Effector CD8-positive, alpha-beta T cell (primary cell): ENCODE measurements at regions not wholly inside any gene's neighbourhood (a gene's known extent, or its start where the extent isn't known, plus 50 kb on each side); places are given as distances from the start of the nearest gene placed in this dataset.

Experiments used
- DNase-seq: peaks from one replicate; lab custom pipeline; 2025; lab: John Stamatoyannopoulos, UW

DNA sequence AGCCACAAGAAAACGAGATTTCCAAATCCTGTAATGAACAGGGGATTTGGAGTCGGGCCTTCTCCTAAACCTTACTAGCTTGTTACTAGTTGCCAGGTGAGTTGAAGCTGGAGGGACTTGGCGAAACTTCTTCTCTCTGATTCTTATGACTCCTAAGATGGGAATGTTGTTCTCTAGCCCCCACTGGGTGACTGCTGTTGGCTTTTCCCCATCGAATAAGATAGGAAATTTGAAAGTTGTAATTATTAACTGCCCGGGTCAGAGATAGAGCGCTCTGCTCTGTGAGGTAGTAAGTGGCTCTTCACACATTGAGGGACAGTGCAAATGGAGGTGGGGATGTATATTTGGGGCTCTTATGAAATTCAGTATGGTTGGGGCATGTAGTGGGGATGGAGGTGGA is 111.2 kb upstream of the MBNL2 start:
- no peak for DNase-seq

DNA sequence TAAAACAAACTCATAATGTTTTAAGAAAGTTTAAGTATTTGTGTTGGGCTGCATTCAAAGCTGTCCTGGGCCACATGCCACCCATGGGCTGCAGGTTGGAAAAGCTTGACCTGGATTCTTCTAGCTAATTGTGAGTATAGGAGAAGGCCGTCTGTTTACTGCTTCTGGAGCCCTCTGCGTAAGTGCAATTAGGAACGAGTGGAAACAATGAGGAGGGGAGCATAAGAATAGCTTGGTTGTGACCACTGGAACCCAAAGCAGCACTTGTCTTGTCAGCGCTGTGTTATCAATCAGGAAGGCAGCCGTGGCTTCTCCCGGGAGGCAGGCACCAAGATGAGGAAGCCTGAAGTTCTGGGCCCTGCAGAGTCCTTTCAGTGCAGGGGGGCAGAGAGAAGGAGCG is 110.4 kb upstream of the MBNL2 start:
- no peak for DNase-seq

DNA sequence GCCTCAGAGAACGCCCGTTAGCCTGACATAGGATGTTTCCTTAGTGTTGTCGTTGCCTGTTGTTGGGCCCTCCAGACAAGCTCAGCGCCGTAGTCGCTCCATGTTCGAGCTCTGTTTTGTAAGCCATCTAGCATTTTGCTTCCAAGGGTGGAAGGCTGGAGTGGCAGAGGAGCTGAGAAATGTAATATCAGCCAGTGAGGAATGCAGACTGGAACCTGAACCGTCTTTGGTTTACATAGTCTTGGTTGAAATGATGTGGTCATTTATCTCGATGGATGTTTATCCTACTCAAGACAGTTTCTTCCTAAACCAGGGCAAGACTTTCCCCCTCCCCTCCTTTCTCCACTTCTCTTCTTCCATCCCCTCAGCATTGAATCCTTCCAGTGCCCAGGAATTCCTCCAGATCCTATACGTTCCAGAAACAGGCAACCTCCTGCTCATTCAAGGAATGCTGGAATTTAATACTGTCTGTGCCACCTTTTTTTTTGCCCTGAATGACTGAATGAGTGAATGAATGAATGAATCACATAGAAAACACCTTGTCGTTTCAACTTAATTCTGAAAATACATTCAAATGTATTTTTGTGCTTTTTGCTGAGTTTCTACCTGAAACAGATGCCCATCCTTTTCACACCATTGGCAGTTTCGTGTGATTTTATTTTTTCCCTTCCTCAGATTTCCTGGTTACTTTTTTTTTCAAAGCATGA is 109.5 kb upstream of the MBNL2 start:
- no peak for DNase-seq

DNA sequence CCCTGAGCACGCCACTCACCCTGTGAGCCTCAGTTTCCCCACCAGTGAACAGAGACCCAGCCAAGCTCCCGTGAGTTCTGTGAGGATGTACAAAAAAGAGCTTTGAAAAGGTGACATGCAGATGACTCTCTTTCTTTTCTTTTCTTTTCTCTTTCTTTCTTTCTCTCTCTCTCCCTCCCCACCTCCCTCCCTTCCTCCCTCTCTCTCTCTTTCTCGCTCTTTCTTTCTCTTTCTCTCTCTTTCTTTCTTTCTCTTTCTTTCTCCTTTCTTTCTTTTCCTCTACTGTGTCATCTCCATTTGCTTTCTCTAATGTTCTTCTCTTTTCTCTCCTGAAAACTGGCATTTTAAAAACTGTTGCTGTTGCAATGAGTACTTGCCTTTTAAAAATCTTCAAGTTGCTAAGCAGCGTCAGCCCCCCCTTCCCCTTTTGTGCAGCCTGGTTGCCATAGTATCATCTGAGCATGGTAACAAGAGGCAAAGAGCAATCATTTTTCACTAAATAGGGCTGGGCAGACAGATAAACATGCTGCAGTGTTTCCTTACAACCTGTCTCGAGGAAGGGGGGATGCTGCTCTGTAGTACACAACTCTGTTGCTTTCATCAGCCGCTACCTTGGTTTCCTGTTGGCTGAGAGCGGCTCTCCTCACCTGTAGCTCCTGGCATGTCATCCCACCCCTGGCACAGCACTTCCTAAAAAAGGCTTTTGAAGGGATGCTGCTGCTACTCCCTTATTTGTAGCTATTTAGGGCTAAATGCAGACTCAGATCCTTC is 108.7 kb upstream of the MBNL2 start:
- DNase-seq = no peak

DNA sequence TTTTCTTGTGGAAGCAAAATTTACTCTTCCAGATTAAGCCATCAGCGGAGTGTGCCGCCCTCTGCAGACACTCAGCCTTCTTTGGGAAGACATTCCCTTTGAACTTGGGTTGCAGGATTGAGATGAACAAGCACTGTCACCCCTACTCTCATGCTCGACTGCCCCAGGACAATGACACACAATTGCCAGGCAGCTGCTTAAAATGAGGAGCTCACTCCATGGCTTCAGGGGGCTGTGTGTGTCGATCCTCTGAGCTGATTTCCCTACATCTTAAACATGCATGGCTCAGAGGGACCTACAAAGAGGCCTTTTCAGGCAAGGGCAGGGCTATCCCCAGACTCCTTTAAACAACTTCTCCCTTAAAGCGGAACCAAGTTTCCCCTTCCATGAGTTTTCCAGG is 107.5 kb upstream of the MBNL2 start:
- no peak for DNase-seq

DNA sequence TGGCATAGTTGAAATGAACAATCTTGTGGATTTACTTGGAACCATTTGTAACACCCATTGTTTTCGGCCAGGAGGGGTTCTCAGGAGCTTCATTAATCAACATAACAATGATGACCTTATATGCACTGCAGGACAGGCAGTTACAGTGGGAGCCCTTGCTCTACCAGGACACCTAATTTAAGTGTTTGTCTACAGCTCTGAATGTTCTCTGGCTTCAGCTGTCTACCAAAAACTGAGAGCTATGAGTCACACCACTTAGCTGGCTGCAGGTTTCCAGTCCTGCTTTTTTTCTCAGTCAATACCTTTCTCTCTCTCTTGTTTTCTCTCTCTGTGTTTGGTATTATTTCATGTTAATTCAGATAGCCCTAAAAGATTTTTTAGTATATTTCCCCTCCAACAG is 105.4 kb upstream of the MBNL2 start:
- no peak for DNase-seq

DNA sequence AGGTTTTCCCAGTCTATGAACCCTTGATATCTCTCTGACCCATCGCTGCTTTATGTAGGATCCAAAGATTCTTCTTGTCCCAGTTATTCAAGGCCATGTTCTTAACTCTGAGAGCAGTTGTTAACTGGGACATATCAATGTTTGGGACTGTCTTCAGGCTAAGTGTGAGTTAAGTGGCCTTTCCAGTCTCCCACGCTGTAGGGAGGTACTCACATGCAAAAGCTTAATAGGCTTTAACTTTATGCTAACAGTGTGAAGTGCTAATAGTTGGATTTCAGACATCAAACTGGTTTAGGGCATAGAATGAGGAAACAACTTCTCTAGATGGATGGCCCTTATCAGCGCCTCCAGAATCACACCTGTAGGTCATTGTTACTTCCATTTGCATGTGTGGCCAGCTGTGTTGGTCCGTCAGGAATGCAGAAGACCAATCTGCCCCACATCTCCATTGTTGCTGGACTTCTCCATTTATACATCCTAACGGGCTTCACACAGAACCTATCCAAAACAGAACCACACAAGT is 104.7 kb upstream of the MBNL2 start:
- no peak for DNase-seq

DNA sequence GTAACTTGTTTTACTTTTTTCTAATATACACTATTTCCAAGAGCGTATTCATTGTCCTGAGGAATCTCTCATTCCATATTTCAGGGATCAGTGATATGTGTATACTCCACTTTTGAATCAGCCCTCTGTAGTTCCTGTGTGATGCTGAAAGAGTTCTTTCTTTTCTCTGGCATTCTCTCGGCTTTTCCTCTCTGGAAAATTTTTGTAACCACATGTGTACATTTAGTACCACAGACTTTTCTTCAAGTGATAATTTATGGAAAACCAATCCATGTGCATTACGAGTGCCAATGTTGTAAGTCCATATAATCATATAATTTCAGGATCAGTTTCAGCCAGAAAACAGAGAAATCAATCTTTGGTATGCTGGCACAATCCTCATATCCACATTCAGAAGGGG is 102.2 kb upstream of the MBNL2 start:
- no peak for DNase-seq

DNA sequence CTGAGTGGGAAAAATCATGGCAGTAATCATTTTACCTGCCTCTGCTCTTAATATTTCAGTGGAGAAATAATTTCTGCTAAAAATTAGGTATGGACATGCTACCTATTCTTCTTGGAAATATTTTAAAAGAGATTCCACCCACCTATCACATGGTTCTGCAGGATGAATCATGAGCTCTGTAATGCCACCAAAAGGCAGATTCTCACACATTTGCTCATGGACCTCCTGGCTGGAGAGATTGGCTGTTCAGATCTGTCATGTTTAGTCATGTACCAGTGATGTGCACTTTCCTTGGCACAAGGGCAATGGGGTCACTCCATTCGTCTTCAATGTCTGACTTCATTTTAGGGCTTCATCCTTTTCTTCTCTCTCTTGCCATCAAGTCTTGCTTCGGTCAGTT is 101.8 kb upstream of the MBNL2 start:
- no peak for DNase-seq

DNA sequence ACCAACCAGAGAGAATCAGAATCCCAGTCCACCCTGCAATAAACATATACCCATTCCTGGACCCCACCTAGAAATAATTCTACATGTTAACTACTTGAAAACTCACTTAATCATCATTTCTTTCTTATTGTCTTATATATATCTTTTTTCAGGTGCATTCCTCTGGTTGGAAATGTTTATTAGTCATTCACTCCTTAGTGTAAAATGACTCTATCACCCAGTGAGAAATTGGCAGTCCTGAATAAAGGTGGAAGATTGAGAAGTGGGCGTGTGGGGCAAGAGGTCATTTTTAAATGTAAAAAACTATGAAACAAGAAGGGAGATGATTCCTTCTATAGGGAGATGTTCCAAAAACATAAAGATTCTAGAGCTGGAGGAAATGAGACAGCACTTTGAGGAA is 101.2 kb upstream of the MBNL2 start:
- DNase-seq = no peak

DNA sequence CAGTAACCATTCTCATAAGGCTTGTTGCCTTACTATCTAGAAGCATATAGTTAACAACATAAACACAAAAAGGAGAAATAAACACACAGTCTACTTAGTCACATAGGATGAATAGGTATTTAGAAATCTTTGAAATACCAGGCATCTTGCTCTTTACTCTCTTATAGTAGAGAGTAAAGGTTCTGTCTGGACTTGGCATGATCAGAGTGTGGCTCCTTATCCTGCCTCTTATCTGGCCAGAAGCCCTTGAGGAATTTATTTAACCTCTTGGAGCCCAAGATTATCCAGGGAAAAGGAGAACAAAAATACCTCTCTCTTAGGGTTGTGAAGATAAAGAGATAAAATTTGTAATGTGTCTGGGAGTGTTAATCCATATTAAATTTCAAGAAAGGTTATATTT is 100.2 kb upstream of the MBNL2 start:
- DNase-seq = no peak

DNA sequence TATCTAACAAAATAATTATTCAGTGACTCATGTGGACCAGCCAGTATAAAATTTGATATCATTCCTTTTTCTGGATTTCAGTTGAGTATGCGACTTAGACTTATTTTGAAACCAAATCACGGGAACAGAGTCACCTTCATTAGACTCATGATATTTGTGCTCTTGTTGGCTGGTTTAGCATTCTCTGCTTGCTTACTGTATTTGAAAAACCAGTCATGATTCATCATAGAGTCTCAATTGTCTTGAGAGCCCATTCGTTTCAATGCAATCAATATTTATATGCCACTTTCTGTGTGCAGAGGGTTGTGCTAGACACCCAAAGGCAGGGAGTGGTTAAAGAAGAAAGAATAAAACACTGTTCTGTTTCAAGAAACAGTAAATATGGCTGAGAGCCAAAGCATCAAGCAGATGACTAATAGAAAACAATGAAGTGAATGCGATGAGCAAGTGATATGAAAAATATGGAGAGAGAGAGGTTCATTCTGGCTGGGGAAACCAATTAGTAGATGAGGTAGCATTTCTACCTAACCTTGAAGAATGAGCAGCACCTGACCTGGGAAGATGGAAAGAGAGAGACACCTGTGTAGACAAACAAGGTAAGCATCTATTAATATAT is 99.6 kb upstream of the MBNL2 start:
- no peak for DNase-seq

DNA sequence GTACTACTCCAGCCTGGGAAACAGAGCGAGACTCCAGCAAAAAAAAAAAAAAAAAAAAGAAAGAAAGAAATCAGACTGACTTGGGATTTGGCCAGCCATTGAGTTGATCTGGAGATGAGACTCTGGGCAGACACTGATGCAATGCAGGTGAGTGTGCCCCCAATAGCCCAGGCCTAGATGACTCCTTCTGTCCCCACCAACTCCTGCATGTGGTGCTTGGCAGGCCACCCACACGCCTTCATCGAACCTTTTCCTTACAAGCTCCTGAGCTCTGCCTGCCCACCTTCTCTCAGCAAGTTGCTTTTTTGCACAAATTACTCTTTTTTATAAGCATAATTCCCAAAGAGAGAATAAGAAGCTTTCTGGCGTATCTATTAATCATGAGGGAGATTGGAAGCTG is 97.9 kb upstream of the MBNL2 start:
- DNase-seq = no peak

DNA sequence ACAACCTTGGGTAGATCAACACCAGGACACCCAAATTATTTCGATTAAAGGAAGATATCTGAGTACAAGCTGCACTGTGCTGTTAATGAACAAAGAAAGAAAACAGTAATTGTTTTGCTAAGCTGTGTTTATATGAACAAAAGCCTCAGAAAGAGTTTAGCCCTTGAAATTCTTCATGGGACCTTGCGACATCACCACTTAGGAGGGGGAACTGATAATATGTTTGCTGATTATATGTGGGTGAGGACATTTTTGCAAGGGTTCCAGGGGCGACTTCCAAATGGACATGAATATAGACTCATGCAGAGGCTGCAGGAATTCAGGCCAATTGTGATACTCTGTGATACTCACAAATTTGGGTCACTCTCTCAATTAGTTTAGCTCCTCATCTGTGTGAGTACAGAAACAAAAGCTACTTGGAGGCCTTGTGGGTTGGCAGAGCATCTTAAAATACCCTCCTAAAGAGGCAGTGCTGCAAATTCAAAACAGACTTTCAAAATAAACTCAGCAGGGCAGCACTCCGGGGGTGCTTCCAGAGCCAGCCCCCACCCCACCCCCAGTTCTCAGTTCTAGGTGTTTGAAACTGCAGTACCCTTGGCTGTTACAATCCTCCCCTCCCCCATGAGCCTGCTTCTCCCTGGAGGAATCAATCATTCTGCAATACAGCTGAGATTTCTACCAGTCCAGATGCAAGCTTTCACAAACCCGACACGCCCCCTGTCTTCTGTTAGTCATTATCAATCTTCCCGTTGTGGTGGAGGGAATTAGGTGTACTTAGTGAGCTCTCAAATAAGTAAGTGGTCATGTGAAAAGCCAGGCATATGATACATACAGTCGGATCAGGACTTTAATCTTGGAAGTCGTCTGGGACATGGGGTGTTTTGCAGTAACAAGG is 97.0 kb upstream of the MBNL2 start:
- no peak for DNase-seq

DNA sequence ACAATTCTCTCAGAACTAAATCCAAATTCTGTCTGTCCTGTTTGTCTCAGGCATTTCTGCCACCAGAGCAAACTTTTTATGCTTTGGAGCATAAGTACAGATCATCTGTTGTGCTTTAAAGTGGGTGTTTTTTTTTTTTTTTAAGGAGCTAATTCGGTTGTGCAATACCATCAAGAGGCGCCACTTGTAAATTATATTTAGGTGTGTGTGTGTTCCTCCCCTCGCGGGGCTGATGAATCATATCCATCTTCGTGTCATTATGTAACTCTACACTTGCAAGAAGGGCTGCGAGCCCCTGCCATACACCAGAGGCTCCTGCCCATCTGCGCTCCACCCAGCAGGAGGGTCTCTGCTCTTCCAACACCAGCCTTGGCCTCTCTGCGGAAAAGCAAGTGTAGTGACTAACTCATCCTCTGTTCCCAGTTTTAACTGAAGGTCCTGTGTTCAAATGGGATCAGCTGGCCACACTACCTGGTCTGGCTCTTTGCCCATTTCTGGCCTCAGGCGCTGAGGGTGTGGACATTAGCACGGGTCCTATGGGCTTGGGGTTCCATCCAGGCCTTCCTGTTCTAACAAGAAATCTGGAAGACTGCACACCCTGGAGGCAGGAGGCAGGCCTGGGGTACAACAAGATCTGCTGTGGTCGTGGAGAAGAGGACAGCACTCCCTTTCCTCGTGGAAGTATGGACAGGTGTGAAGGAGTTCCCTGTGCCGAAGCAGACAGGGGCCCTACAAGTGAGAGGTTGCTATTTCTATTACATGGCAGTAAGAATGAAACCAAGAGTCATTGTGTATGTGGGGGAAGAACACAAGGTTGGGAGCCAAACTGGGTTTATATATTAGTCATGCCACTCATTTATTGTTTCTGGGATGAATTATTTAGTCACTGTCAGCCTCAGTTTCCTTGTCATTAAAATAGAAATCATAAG is 96.1 kb upstream of the MBNL2 start:
- DNase-seq = no peak

DNA sequence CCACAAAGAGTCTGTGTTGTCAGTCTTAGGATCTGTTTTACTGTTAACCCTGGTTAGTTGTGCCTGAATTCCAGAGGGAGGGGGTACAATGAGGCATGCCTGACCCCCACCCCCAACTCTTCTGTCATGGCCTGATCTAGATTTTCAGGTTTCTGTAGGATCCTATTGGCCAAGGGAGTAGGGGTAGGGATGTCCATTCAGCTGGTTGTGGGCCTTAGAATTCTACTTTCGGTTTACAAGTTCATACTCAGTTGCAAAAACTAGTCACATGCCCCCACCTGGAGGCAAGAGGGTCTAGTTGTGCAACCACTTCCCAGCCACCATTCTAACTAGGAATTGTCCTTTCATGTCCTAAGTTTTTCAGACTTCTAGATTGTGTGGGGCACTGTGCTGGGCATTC is 94.3 kb upstream of the MBNL2 start:
- no peak for DNase-seq

DNA sequence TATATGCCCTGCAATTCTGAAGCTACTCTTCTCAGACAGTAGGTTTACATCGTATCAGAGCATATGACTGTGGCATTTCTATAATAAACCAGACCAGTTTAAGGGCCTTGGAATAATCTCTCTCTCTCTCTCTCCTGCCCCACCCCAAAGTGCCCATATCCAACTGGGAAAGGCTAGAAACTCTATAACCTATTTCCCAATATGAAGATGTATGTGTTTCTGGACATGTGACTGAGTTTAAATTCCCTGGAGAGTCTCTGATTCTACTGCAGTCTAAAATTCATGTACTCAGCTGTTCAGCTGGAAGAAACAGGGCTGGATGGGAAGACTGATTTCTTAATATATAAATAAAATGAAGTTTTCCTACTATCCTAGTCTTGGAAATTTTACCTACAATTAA is 91.9 kb upstream of the MBNL2 start:
- DNase-seq = no peak

DNA sequence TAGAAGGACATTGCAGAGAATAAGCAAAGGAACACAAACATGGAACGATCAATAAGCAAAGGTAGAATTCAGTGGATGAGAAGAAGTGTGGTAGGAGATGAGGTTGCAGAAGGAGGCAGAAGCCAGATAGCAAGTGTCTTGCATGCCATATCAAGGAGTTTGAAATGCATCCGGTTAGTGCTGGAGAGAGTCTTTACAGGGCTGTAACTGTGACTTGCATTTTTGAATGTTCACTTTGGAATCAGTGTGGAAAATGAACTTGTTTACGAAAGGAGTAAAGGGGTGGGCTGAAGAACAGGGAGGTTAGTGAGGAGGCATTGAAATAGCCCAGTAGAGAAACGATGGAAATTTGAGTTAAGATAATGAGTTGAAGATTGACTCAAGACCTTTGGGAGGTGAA is 90.7 kb upstream of the MBNL2 start:
- DNase-seq = no peak

DNA sequence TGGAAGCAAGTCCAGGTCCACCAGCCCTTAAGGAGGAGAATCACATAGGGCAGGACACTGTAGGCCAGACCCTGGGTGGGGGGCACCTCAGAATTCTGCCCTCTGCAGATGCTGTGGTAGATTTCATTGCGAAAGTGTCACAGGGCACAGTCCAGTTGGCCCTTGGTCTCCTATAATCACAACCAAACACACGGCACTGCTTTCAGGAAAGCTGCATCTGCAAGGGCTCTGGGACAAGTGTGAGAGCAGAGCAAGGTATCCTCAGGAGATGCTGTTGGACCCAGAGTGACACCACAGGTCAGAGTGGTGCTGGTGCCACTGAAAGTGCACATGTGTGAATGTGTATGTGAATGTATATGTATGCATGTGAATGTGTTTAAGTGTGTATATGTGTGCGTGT is 88.6 kb upstream of the MBNL2 start:
- no peak for DNase-seq

DNA sequence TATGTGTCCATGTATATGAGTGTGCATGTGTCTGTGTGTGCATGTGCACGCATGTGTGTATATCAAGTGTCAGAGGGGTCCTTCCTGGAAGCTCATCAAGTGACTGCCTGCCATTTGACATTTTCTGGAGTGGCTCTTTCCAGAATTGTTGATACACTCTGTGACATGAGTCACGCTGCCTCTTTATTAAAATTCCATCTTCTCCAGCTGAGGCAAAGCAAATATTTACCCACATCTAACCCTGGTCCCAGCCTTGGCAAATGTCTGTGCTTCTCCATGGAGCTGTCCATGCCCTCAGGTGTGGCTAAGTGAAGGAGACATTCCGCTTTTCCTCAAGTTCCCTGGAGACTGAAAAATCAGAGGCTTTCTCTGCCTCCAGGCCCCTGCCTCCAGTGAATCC is 88.2 kb upstream of the MBNL2 start:
- no peak for DNase-seq
